CD4-positive, alpha-beta T cell (primary cell): ENCODE measurements at regions not wholly inside any gene's neighbourhood (a gene's known extent, or its start where the extent isn't known, plus 50 kb on each side); places are given as distances from the start of the nearest gene placed in this dataset.

Experiments used
- ATAC-seq: fragments of 200-7000 bp; cut with Tn5 transposase; one replicate; pipeline ENCODE4 v1.10.0; 2022; ENCODE audit warnings: mild to moderate bottlenecking; ENCODE audit not compliant: poor library complexity
- CTCF ChIA-PET: fragments of 350-600 bp; sonication (Branson Sonifier 250); formaldehyde crosslinking; loops from one replicate; lab custom pipeline; 2021; ENCODE audit warnings: antibody characterized with exemption, inconsistent platforms; lab: Charles Lee
- POLR2A ChIA-PET: fragments of 350-600 bp; sonication (Branson Sonifier 250); formaldehyde crosslinking; loops from one replicate; lab custom pipeline; 2021; ENCODE audit warnings: antibody characterized with exemption, inconsistent platforms; lab: Charles Lee
- DNase-seq, 14 experiments: peaks; one replicate each; pipeline ENCODE4 v3.0.0-alpha.2; 2013 to 2020; ENCODE audit warnings: mixed read lengths in 2 of 14
- H3K27ac ChIP-seq, 2 donors: one replicate each; pipeline versions ENCODE4 v1.5.1 to v1.7.0; 2013; ENCODE audit warnings: low read length in 2 of 2, low read depth in 1 of 2, mild to moderate bottlenecking in 1 of 2
- H3K27me3 ChIP-seq, 2 experiments: 1 replicate in 1 of 2; 2 replicates in 1 of 2; pipeline versions ENCODE4 v1.6.1 to v1.7.0; 2013; ENCODE audit warnings: low read length in 2 of 2, control low read depth in 1 of 2, mild to moderate bottlenecking in 1 of 2, moderate library complexity in 1 of 2; ENCODE audit not compliant: insufficient read depth in 2 of 2, control insufficient read depth in 1 of 2
- H3K36me3 ChIP-seq: one replicate; pipeline ENCODE4 v1.6.1; 2013; ENCODE audit warnings: low read length, control low read depth; ENCODE audit not compliant: insufficient read depth
- H3K4me1 ChIP-seq: one replicate; pipeline ENCODE4 v1.6.1; 2013; ENCODE audit warnings: low read length, control low read depth; ENCODE audit not compliant: insufficient read depth
- H3K4me3 ChIP-seq: one replicate; pipeline ENCODE4 v1.5.1; 2013; ENCODE audit warnings: mild to moderate bottlenecking, low read length, moderate library complexity
- H3K9me3 ChIP-seq, 2 experiments: 1 replicate in 1 of 2; 2 replicates in 1 of 2; pipeline versions ENCODE4 v1.6.1 to v1.7.0; 2013; ENCODE audit warnings: low read length in 2 of 2, mild to moderate bottlenecking in 2 of 2, control low read depth in 1 of 2, moderate library complexity in 1 of 2; ENCODE audit not compliant: control insufficient read depth in 1 of 2, insufficient read depth in 1 of 2
- H3K27ac Mint-ChIP-seq: one replicate; pipeline ENCODE4 v1.8.0; 2020; ENCODE audit warnings: mixed read lengths
- H3K27me3 Mint-ChIP-seq: one replicate; pipeline ENCODE4 v1.8.0; 2021; ENCODE audit warnings: mixed read lengths
- H3K36me3 Mint-ChIP-seq: one replicate; pipeline ENCODE4 v1.8.0; 2021; ENCODE audit warnings: low read depth, mixed read lengths
- H3K4me1 Mint-ChIP-seq: one replicate; pipeline ENCODE4 v1.8.0; 2021; ENCODE audit warnings: low read depth, mixed read lengths
- H3K4me3 Mint-ChIP-seq: one replicate; pipeline ENCODE4 v1.8.0; 2020; ENCODE audit warnings: mild to moderate bottlenecking, mixed read lengths
- H3K9me3 Mint-ChIP-seq: one replicate; pipeline ENCODE4 v1.8.0; 2020; ENCODE audit warnings: mixed read lengths
- CTCF ChIP-seq: fragments of 200-600 bp; IDR thresholded peaks from one replicate; pipeline ENCODE4 v1.8.0; 2022; ENCODE audit warnings: antibody characterized with exemption, mild to moderate bottlenecking
- intact Hi-C, 2 experiments: fragments of 100-400 bp; cut with DNase I in 1 of 2; cut with micrococcal nuclease in 1 of 2; formaldehyde crosslinking; loops; one replicate each; pipeline versions ENCODE4 v1.15.1 to v1.9.0; 2023 to 2025; cut with DNase I, micrococcal nuclease

- Histone ChIP-seq H3K27me3 (peaks cover 0 to 3% of the 10 kb centered on the region in 2 experiments), H3K4me3 (no peak overlapping the region), H3K4me1 (no peaks in the 10 kb centered on the region), H3K9me3 (no peaks in the 10 kb centered on the region), H3K36me3 (no peaks in the 10 kb centered on the region), H3K27ac (no peak overlapping the region)
- Mint-ChIP-seq H3K27me3 (peaks cover 9% of the 10 kb centered on the region), H3K27ac (no peak overlapping the region), H3K36me3 (no peaks in the 10 kb centered on the region), H3K9me3 (no peaks in the 10 kb centered on the region), H3K4me3 (no peak overlapping the region), H3K4me1 (no peaks in the 10 kb centered on the region)
- DNase-seq (no peak), ATAC-seq (no peak)
- TF ChIP-seq CTCF, result no peak
- POLR2A ChIA-PET, result no interaction called here
- intact Hi-C loops, result no loop called here
- CTCF ChIA-PET, result no interaction called here
Observed at GRCh38 chr2:88828397-88829137, 137.1 kb downstream of the RPIA start.

- H3K27me3 Mint-ChIP-seq, result peaks cover 9% of the 10 kb centered on the region
- Histone ChIP-seq H3K27ac (no peak overlapping the region), H3K27me3 (peaks cover 0 to 3% of the 10 kb centered on the region in 2 experiments), H3K4me1 (no peaks in the 10 kb centered on the region), H3K4me3 (no peak overlapping the region), H3K9me3 (no peaks in the 10 kb centered on the region), H3K36me3 (no peaks in the 10 kb centered on the region)
- H3K27ac Mint-ChIP-seq, result no peak overlapping the region
- DNase-seq (no peak), ATAC-seq (no peak)
- no peaks in the 10 kb centered on the region for H3K9me3 Mint-ChIP-seq
- no peaks in the 10 kb centered on the region for H3K36me3 Mint-ChIP-seq
- intact Hi-C loops, result no loop called here
- ChIA-PET CTCF (no interaction called here), POLR2A (no interaction called here)
- H3K4me3 Mint-ChIP-seq, result no peak overlapping the region
- no peak for TF ChIP-seq CTCF
- H3K4me1 Mint-ChIP-seq, result no peaks in the 10 kb centered on the region
Observed at GRCh38 chr2:88829607-88830463, 138.4 kb downstream of the RPIA start.

GRCh38 chr2:88831071-88831791 is 139.8 kb downstream of the RPIA start:
- Histone ChIP-seq H3K4me3 (no peak overlapping the region), H3K4me1 (no peaks in the 10 kb centered on the region), H3K27me3 (peaks cover 0 to 3% of the 10 kb centered on the region in 2 experiments), H3K36me3 (no peaks in the 10 kb centered on the region), H3K9me3 (no peaks in the 10 kb centered on the region), H3K27ac (no peak overlapping the region)
- DNase-seq (no peak), ATAC-seq (no peak)
- TF ChIP-seq CTCF, result no peak
- ChIA-PET POLR2A (no interaction called here), CTCF (no interaction called here)
- Mint-ChIP-seq H3K4me1 (no peaks in the 10 kb centered on the region), H3K9me3 (no peaks in the 10 kb centered on the region), H3K36me3 (no peaks in the 10 kb centered on the region), H3K27me3 (peaks cover 9% of the 10 kb centered on the region), H3K27ac (no peak overlapping the region), H3K4me3 (no peak overlapping the region)
- intact Hi-C loops, result no loop called here
